ENCODE measurements at regions not wholly inside any gene's neighbourhood (a gene's known extent, or its start where the extent isn't known, plus 50 kb on each side); places are given as distances from the start of the nearest gene placed in this dataset.

GRCh38 chr22:48276994-48277867, 1514.8 kb downstream of the TBC1D22A start:
- ATAC-seq: no peak
- TF ChIP-seq, protein P1, sequence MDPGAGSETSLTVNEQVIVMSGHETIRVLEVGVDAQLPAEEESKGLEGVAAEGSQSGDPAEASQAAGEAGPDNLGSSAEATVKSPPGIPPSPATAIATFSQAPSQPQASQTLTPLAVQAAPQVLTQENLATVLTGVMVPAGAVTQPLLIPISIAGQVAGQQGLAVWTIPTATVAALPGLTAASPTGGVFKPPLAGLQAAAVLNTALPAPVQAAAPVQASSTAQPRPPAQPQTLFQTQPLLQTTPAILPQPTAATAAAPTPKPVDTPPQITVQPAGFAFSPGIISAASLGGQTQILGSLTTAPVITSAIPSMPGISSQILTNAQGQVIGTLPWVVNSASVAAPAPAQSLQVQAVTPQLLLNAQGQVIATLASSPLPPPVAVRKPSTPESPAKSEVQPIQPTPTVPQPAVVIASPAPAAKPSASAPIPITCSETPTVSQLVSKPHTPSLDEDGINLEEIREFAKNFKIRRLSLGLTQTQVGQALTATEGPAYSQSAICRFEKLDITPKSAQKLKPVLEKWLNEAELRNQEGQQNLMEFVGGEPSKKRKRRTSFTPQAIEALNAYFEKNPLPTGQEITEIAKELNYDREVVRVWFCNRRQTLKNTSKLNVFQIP (CRISPR knock-in tag; IDR thresholded peaks at IDR 0.05; ENCODE audit: borderline replicate concordance, low read depth): no peak
- TF ChIP-seq ARNTL (CRISPR knock-in tag; IDR thresholded peaks at IDR 0.05; ENCODE audit: borderline replicate concordance, low read depth) (no peak), ZNF70 (CRISPR knock-in tag; IDR thresholded peaks at IDR 0.05) (no peak), RARB (CRISPR knock-in tag; IDR thresholded peaks at IDR 0.05) (no peak), CSDC2 (CRISPR knock-in tag; IDR thresholded peaks at IDR 0.05) (no peak), PPARA (CRISPR knock-in tag; IDR thresholded peaks at IDR 0.05; ENCODE audit: borderline replicate concordance) (no peak), ESRRG (CRISPR knock-in tag; IDR thresholded peaks at IDR 0.05) (no peak), ZNF8 (CRISPR knock-in tag; IDR thresholded peaks at IDR 0.05) (no peak), PATZ1 (CRISPR knock-in tag; IDR thresholded peaks at IDR 0.05; ENCODE audit: borderline replicate concordance) (no peak), ZNF565 (CRISPR knock-in tag; conservative IDR thresholded peaks at IDR 0.05; ENCODE audit: low read depth) (no peak)
- TF ChIP-seq, protein P2, sequence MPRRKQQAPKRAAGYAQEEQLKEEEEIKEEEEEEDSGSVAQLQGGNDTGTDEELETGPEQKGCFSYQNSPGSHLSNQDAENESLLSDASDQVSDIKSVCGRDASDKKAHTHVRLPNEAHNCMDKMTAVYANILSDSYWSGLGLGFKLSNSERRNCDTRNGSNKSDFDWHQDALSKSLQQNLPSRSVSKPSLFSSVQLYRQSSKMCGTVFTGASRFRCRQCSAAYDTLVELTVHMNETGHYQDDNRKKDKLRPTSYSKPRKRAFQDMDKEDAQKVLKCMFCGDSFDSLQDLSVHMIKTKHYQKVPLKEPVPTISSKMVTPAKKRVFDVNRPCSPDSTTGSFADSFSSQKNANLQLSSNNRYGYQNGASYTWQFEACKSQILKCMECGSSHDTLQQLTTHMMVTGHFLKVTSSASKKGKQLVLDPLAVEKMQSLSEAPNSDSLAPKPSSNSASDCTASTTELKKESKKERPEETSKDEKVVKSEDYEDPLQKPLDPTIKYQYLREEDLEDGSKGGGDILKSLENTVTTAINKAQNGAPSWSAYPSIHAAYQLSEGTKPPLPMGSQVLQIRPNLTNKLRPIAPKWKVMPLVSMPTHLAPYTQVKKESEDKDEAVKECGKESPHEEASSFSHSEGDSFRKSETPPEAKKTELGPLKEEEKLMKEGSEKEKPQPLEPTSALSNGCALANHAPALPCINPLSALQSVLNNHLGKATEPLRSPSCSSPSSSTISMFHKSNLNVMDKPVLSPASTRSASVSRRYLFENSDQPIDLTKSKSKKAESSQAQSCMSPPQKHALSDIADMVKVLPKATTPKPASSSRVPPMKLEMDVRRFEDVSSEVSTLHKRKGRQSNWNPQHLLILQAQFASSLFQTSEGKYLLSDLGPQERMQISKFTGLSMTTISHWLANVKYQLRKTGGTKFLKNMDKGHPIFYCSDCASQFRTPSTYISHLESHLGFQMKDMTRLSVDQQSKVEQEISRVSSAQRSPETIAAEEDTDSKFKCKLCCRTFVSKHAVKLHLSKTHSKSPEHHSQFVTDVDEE (CRISPR knock-in tag; IDR thresholded peaks at IDR 0.05): no peak
- TF ChIP-seq, protein P3, sequence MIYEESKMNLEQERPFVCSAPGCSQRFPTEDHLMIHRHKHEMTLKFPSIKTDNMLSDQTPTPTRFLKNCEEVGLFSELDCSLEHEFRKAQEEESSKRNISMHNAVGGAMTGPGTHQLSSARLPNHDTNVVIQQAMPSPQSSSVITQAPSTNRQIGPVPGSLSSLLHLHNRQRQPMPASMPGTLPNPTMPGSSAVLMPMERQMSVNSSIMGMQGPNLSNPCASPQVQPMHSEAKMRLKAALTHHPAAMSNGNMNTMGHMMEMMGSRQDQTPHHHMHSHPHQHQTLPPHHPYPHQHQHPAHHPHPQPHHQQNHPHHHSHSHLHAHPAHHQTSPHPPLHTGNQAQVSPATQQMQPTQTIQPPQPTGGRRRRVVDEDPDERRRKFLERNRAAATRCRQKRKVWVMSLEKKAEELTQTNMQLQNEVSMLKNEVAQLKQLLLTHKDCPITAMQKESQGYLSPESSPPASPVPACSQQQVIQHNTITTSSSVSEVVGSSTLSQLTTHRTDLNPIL (CRISPR knock-in tag; IDR thresholded peaks at IDR 0.05; ENCODE audit: low read depth): no peak

DNA sequence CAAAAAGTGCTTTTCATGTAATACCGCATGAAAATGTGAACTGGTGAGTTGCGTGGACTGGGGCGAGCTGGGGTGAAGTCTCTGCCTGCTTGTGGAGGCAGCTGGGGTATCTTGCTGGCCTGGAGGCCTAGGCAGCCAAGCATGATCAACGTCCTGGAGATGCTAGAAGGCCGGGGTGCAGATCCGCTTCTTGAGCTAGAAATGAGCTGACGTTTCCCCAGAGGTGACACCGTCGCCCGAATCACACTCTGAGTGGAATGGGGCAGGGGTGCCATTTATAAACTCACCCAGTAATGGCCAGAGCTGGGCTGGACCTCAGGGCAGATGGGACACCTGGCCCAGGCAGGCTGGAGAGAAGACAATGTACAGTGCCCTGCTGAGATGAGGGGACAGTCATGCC, 1513.0 kb downstream of the TBC1D22A start:
- TF ChIP-seq SNAI2 (CRISPR knock-in tag; IDR thresholded peaks at IDR 0.05): no peak
- TF ChIP-seq, protein P1 (CRISPR knock-in tag; IDR thresholded peaks at IDR 0.05; ENCODE audit: borderline replicate concordance, low read depth): no peak
- TF ChIP-seq OSR1 (CRISPR knock-in tag; IDR thresholded peaks at IDR 0.05): no peak
- TF ChIP-seq ZC3H10 (CRISPR knock-in tag; IDR thresholded peaks at IDR 0.05): no peak
- TF ChIP-seq ESRRG (CRISPR knock-in tag; IDR thresholded peaks at IDR 0.05): no peak
- no peak for ATAC-seq

GRCh38 chr22:48270731-48271130, 1508.3 kb downstream of the TBC1D22A start:
- ATAC-seq: no peak
- TF ChIP-seq TOX (CRISPR knock-in tag; IDR thresholded peaks at IDR 0.05; ENCODE audit: borderline replicate concordance) (no peak), ZNF70 (CRISPR knock-in tag; IDR thresholded peaks at IDR 0.05) (no peak), ZFP30 (CRISPR knock-in tag; IDR thresholded peaks at IDR 0.05) (no peak), CSRNP3 (CRISPR knock-in tag; IDR thresholded peaks at IDR 0.05) (no peak), GLIS3 (CRISPR knock-in tag; IDR thresholded peaks at IDR 0.05) (no peak), TCF4 (CRISPR knock-in tag; IDR thresholded peaks at IDR 0.05; ENCODE audit: borderline replicate concordance) (no peak), ZFP3 (CRISPR knock-in tag; IDR thresholded peaks at IDR 0.05) (no peak), ZC3H10 (CRISPR knock-in tag; IDR thresholded peaks at IDR 0.05) (no peak), RARB (CRISPR knock-in tag; IDR thresholded peaks at IDR 0.05) (no peak), PATZ1 (CRISPR knock-in tag; IDR thresholded peaks at IDR 0.05; ENCODE audit: borderline replicate concordance) (no peak), ARNTL (CRISPR knock-in tag; IDR thresholded peaks at IDR 0.05; ENCODE audit: borderline replicate concordance, low read depth) (no peak), ZNF8 (CRISPR knock-in tag; IDR thresholded peaks at IDR 0.05) (no peak), ZNF565 (CRISPR knock-in tag; conservative IDR thresholded peaks at IDR 0.05; ENCODE audit: low read depth) (no peak)
- TF ChIP-seq, protein P1 (CRISPR knock-in tag; IDR thresholded peaks at IDR 0.05; ENCODE audit: borderline replicate concordance, low read depth): no peak

Data from SK-N-SH treated with all-trans-retinoic acid at 6 μM for 48 hours (cell line).